KOPT-K1 (cell line): ENCODE measurements at regions not wholly inside any gene's neighbourhood (a gene's known extent, or its start where the extent isn't known, plus 50 kb on each side); places are given as distances from the start of the nearest gene placed in this dataset.

Experiments used
- H3K27ac ChIP-seq: fragments of 200-600 bp; sonication (generic); 2 replicates; pipeline ENCODE4 v1.5.1; 2016; ENCODE audit warnings: antibody characterized with exemption, mild to moderate bottlenecking, low read depth, low read length; ENCODE audit not compliant: poor library complexity, severe bottlenecking
- H3K36me3 ChIP-seq: fragments of 200-600 bp; sonication (generic); 2 replicates; pipeline ENCODE4 v1.5.1; 2017; ENCODE audit warnings: antibody characterized with exemption, mild to moderate bottlenecking, low read length, moderate library complexity; ENCODE audit not compliant: insufficient read depth
- H3K9me3 ChIP-seq: fragments of 200-600 bp; sonication (generic); 2 replicates; pipeline ENCODE4 v1.5.1; 2017; ENCODE audit warnings: antibody characterized with exemption, low read length, mild to moderate bottlenecking; ENCODE audit not compliant: insufficient read depth, poor library complexity, severe bottlenecking

DNA sequence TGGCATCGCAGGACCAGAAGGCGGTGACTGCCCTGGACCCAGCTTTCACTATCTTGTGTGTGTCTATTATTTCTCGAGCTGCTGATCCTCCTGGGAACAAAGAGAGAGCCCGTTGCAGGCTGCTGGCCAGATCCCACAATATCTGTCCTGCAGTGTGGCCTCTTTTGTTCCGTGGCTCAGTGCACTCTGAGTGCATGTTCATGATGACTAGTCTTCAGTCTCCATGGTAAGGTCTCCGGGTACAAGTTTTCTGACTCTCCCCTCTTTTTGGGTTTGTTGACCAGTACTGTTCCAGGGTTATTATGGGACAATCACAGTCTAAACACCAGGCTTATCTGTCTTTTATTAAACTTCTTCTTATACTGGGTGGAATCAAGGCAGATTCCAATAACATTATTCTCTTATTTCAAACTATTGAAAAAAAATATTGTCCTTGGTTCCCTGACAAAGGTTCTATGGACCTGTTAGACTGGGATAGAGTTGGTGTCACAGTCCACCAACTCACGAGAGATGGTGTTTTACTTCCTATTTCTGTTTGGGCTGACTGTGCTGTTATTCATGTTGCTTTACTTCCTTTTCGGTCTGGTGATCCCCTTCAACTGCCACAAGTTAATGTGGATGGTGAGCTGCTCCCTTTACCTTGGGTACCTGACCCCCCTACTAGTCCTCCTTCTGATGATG lies 192.9 kb upstream of the ALG10B start:
- H3K27ac ChIP-seq: no peak overlapping the region
- H3K36me3 ChIP-seq: no peaks in the 10 kb centered on the region
- no peaks in the 10 kb centered on the region for H3K9me3 ChIP-seq

DNA sequence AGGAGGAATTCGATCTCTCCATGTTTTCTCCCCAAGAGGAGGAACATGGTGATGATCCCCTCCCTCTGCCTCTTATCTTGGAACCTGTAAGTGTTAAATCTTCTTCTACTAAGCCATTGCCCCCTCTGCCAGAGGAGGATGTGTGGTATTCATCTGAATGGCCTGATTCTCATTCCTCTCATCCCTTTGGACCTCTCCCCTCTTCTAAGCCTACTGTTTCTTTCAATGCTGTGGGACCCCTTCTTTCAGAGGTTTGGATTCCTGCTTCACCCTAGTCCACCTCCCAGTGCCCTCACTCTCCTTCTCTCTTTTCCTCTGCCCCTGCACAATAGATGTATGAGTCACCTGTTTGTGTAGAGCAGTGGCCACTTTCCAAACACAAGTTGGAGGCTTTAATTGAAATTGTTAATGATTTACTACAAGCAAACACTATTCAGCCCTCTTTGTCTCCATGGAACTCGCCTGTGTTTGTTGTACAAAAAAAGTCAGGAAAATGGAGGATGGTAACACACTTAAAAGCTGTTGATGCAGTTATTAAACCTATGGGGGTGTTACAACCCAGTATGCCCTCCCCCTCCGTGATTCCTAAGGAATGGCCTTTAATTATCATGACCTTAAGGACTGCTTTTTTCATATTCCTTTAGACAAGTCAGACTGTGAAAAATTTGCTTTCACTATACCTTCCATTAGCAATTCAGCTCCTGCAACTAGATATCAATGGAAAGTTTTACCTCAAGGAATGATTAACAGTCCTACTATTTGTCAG lies 192.1 kb upstream of the ALG10B start:
- no peaks in the 10 kb centered on the region for H3K9me3 ChIP-seq
- no peaks in the 10 kb centered on the region for H3K36me3 ChIP-seq
- no peak overlapping the region for H3K27ac ChIP-seq

DNA sequence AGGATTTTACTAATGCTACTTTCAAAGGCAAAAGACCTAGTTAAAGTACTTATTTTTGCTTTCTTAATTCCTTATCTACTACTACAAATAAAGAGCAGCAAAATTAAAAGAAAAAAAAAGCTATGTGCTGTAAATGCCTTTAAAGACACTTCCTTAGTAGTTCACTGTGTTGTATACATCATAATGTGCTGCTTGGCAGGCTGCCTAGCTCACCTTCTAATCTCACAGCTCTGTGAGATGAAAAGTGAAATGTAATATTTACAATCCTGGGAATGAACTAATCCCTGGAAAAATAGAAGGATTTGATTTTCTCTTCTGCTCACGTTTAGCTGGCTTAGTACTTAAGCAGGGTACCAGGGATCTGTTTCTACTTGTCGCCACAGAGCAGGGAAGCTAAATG lies 184.4 kb upstream of the ALG10B start:
- H3K36me3 ChIP-seq: no peaks in the 10 kb centered on the region
- no peak overlapping the region for H3K27ac ChIP-seq
- no peaks in the 10 kb centered on the region for H3K9me3 ChIP-seq

DNA sequence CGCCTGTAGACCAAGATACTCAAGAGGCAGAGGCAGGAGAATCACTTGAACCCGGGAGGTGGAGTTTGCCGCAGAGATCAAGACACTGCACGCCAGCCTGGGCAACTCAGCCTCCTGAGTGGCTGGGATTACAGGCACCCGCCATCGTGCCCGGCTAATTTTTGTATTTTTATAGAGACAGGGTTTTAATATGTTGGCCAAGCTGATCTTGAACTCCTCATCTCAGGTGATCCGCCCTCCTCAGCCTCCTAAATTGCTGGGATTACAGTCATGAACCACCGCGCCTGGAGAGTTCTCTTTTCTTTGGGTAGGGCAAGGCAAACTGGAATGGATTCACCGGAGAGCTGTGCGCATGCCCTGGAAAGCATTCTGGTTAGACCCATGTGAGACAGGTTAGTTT lies 179.3 kb upstream of the ALG10B start:
- Histone ChIP-seq H3K9me3 (no peaks in the 10 kb centered on the region), H3K27ac (no peak overlapping the region)

DNA sequence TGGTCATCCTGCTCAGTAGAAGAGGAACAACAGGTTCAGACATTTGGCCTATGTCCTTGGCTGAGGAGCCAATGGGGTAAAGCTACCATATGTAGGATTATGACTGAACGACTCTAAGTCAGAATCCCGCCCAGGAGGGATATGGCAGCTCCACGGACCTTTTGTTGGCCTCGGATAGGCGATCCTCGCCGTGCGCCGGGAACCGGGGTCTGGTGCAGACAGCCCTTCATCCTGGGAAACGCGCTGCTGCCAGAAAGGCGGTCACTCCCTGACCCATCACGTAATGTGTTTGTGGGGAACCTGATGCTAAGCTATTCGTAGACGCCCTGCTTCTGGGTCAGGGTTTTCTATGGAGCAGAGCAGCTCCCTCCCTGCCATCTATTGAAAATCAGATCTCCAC lies 178.9 kb upstream of the ALG10B start:
- Histone ChIP-seq H3K27ac (no peak overlapping the region), H3K36me3 (no peaks in the 10 kb centered on the region), H3K9me3 (no peaks in the 10 kb centered on the region)

More for the DNA sequence above, 179.3 kb upstream of the ALG10B start:
- H3K36me3 ChIP-seq: no peaks in the 10 kb centered on the region

DNA sequence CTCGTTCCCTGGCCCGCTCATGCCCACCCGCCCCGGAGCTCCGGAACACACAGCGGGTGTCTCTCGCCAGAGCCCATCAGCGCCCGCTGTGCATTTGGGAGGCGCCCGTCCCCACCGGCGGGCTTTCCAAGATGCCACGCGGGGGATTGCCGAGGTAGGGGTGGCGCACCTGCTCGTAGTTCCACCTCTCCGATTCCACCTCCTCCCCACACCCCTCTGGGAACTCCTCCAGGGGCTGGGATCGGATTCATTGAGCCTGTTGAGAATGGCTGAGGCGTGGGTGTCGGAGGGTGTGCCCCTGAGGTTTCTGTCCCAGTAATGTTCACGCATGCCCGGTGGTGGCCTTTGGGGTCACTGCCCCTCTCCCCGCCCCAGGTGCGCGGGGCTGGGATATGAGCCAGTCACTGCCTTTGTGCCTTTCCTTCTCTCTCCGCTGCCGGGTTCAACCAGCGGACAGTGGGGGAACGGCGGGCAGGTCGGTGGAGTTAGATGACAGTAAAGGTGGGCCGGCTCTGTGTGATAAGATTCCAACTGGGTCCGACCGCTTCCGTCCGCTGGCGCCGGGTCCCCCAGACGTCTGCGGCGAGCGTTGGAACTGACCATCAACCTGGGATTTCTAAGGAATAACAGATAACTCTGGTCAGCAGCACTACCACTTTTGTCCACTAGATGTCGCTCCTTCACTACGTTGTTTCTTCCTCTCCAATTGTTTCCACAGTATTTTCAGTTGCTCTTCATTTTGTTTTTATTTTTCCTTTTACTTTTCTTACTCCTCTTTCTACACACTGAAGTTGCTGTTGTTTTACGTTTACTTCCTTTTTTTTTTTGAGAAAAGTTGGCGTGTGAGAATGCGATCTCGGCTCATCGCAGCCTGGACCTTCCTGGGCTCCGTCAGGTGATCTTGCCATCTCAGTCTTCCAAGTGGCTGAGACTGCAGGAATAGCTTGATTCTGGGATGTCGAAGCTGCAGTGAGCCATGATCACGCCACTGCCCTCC lies 178.1 kb upstream of the ALG10B start:
- Histone ChIP-seq H3K9me3 (no peaks in the 10 kb centered on the region), H3K27ac (no peak overlapping the region)

DNA sequence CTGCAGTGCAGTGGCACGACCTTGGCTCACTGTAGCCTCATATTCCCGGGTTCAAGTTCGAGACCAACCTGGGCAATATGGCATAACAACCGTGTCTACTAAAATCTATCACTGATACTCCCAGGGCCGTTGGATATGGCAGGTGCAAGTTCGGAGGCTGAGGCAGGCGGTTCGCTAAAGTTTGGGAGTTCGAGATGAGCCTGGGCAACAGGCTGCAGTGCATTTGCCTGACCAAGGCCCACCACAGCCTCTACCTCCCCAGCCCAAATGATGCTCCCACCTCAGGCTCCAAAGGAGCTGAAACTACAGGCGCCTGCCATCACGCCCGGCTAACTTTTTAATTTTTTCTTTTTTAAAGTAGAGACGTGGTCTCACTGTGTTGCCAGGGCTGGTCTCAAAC lies 177.1 kb upstream of the ALG10B start:
- H3K27ac ChIP-seq: no peak overlapping the region
- H3K9me3 ChIP-seq: no peaks in the 10 kb centered on the region
- H3K36me3 ChIP-seq: no peaks in the 10 kb centered on the region

More for the DNA sequence above, 178.1 kb upstream of the ALG10B start:
- no peaks in the 10 kb centered on the region for H3K36me3 ChIP-seq

DNA sequence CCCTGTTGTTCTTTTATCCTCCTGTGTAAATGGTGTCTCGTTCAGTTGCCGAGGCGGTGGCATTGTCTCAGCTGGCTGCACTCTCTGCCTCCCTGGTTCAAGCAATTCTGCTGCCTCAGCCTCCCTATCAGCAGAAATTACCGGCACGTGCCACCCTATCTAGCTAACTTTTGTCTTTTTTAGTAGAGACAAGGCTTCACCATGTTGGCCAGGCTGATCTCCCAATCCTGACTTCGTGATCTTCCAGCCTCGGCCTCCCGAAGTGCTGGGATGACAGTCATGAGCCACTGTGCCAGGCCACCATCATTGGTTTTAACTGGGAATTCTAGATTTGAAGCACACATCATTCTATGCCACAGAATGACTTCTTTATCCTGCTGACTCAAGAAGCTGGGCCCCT lies 175.3 kb upstream of the ALG10B start:
- no peaks in the 10 kb centered on the region for H3K36me3 ChIP-seq
- H3K9me3 ChIP-seq: peaks cover 3% of the 10 kb centered on the region
- no peak overlapping the region for H3K27ac ChIP-seq

DNA sequence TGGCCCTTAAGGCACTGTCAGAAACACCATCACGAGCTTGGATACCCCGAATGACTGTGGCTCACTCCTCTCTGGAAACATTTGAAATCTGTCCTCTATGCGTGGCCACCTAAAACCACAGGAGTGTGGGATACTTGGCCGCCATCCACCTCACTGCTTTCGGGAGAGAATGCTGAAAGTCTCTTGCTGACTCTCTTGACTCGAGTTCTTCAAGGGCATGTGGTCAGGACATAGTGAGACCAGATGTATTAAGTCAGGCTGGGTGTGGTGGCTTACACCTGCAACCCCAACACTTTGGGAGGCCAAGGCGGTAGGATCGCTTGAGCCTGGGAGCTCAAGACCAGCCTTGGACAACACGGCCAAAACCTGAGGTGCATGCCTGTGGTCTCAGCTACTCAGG lies 174.7 kb upstream of the ALG10B start:
- Histone ChIP-seq H3K9me3 (peaks cover 9% of the 10 kb centered on the region), H3K36me3 (no peaks in the 10 kb centered on the region), H3K27ac (no peak overlapping the region)

DNA sequence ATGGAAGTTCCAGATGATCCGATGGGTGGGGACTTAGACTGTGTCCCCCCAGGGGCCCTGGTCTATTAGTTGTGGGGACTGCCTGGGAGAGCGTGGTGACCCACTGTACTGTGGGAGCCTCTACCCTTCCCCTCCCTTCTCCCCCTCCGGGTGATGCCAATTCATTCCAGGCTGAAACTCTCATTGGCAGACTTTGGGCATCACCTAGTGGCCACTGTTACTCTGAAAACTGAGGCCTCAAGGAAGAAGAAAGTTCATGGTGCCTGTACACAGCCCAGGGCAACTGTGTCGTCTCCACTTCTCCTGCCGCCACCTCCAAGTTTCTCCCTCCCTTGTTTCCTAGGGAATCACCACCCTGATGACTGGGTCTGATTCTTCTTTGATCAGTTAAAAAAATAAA lies 173.6 kb upstream of the ALG10B start:
- H3K9me3 ChIP-seq: peaks cover 18% of the 10 kb centered on the region
- H3K36me3 ChIP-seq: no peaks in the 10 kb centered on the region
- H3K27ac ChIP-seq: no peak overlapping the region

DNA sequence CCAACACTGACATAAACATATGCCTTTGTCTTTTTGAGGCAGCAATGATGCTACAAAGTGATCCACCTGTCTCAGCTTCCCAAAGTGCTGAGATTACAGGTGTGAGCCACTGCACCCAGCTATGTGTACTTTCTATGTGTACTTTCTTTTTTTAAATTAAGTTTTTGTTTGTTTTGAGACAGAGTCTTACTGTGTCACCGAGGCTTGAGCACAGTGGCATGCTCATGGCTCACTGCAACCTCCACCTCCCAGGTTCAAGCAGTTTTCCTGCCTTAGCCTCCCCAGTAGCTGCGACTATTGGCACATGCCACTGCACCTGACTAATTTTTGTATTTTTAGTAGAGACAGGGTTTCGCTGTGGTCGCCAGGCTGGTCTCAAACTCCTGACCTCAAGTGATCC lies 172.5 kb upstream of the ALG10B start:
- peaks cover 23% of the 10 kb centered on the region for H3K9me3 ChIP-seq
- H3K27ac ChIP-seq: no peak overlapping the region
- no peaks in the 10 kb centered on the region for H3K36me3 ChIP-seq

DNA sequence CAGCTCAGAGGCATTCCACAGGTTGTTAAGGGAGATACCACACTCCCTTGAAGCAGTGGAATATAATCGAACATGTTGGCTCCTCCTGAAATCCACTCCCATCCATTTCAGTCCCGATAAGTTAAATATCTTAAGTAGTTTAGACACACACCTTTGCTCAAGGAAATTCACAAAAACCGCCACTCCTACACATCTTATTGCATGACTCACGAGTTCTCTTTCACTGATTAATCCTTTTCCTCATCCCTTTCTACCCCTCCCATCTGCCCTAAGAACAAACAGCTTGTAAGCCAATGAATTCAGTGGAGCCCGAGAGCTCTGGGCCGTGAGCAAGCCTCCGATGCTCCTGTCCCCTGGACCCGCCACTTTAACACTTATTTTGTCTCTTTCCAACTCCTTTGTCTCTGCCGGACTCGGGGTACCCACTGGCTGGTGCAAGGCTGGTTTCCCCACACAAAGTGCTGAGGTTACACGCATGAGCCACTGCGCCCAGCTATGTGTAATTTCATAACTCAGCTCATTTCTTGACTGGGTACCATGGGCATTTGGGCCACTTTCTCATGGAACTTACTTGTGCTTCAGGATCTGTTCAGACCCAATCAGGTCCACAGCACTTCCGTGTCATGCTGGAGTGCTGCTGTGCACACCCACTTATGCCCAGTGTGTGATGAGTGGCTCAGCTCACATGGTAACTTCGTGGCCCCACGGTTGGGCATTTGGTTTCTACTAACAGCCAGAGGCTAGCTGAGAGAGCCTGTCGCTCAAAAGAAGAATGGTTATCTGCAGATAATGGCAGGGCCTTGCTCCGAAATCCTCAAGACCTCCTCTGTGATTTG lies 171.8 kb upstream of the ALG10B start:
- Histone ChIP-seq H3K27ac (no peak overlapping the region), H3K9me3 (peaks cover 30% of the 10 kb centered on the region), H3K36me3 (no peaks in the 10 kb centered on the region)

DNA sequence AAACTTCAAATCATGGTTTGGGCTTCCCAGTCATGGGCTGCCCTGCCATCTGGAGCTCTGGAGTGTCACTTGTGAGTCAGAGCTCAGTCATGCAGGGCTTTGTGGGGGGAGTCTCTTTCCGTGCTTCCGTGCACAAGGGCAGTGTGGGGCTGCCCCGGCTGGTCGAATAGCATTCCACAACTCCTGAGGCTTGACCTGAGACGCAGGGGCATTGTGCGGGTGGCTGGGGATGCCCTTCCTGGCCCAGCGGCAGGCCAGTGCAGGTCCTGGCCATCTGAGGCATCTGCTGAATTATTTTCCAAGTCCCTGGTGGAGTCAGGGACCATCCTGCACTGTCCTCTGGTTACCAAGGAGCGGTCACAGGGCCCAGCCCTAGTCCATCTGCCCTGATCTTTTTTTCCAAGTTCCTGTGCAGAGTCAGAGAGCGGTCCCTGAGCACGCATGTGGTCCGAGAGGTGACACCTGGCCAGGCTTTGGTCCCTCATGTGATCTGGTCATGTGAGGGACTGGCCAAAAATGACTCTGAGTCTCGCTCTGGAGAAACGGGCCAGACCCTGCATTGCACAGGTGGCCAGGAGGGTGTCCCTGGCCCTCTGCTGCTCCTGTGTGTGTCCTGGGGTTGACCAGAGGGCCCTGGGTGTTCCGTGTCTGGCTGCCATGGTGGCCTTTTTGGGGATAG lies 167.0 kb upstream of the ALG10B start:
- no peaks in the 10 kb centered on the region for H3K36me3 ChIP-seq
- H3K9me3 ChIP-seq: peaks cover 64% of the 10 kb centered on the region
- no peak overlapping the region for H3K27ac ChIP-seq
